Liver (tissue), 8 donors: ENCODE measurements at regions not wholly inside any gene's neighbourhood (a gene's known extent, or its start where the extent isn't known, plus 50 kb on each side); places are given as distances from the start of the nearest gene placed in this dataset.

ENCODE experiments used
- DNase-seq: peaks from one replicate; pipeline ENCODE4 v3.0.0-alpha.2; 2017; ENCODE audit warnings: low spot score
- H3K27ac ChIP-seq, 2 donors: one replicate each; pipeline ENCODE4 v1.7.0; 2013; ENCODE audit warnings: inconsistent platforms in 2 of 2, low read length in 2 of 2, control low read depth in 1 of 2, low read depth in 1 of 2, mild to moderate bottlenecking in 1 of 2
- H3K27me3 ChIP-seq, 4 donors: one replicate each; pipeline versions ENCODE4 v1.6.1 to v1.7.0; 2013; ENCODE audit warnings: low read length in 3 of 4, inconsistent platforms in 1 of 4, mild to moderate bottlenecking in 1 of 4, moderate library complexity in 1 of 4; ENCODE audit not compliant: control insufficient read depth in 4 of 4, insufficient read depth in 4 of 4
- H3K36me3 ChIP-seq, 4 donors: one replicate each; pipeline versions ENCODE4 v1.6.1 to v1.7.0; 2013; ENCODE audit warnings: low read length in 3 of 4, mild to moderate bottlenecking in 3 of 4, low read depth in 1 of 4, moderate library complexity in 1 of 4; ENCODE audit not compliant: control insufficient read depth in 4 of 4, insufficient read depth in 3 of 4
- H3K4me1 ChIP-seq, 4 donors: one replicate each; pipeline versions ENCODE4 v1.6.1 to v1.7.0; 2013; ENCODE audit warnings: low read length in 3 of 4, mild to moderate bottlenecking in 3 of 4, moderate library complexity in 1 of 4; ENCODE audit not compliant: control insufficient read depth in 4 of 4, insufficient read depth in 4 of 4
- H3K4me3 ChIP-seq, 3 donors: one replicate each; pipeline versions ENCODE4 v1.6.1 to v1.7.0; 2013; ENCODE audit warnings: low read length in 3 of 3, control low read depth in 1 of 3, low read depth in 1 of 3, mild to moderate bottlenecking in 1 of 3
- H3K9ac ChIP-seq, 2 donors: one replicate each; pipeline ENCODE4 v1.7.0; 2013; ENCODE audit warnings: low read length in 2 of 2, mild to moderate bottlenecking in 2 of 2, moderate library complexity in 2 of 2, control low read depth in 1 of 2, low read depth in 1 of 2
- H3K9me3 ChIP-seq, 4 donors: one replicate each; pipeline versions ENCODE4 v1.6.1 to v1.7.0; 2013; ENCODE audit warnings: low read length in 3 of 4; ENCODE audit not compliant: control insufficient read depth in 4 of 4
- CTCF ChIP-seq: fragments of 150-350 bp; IDR thresholded peaks from 2 replicates; pipeline ENCODE4 v1.5.1; 2017; ENCODE audit warnings: improper control_type of control experiment, low read depth, low read length; ENCODE audit not compliant: missing input control
- EGR1 ChIP-seq, 2 donors: IDR thresholded peaks; 2 replicates each; pipeline ENCODE4 v1.6.1; 2016 to 2018; ENCODE audit warnings: antibody characterized with exemption in 2 of 2, low read depth in 2 of 2
- FOXA1 ChIP-seq: IDR thresholded peaks from 2 replicates; pipeline ENCODE4 v1.6.1; 2016; ENCODE audit warnings: antibody characterized with exemption
- FOXA2 ChIP-seq: IDR thresholded peaks from 2 replicates; pipeline ENCODE4 v1.6.1; 2016; ENCODE audit warnings: antibody characterized with exemption
- GABPA ChIP-seq, 2 donors: IDR thresholded peaks in 1 of 2; conservative IDR thresholded peaks in 1 of 2; 2 replicates each; pipeline ENCODE4 v1.6.1; 2016; ENCODE audit warnings: antibody characterized with exemption in 2 of 2, mild to moderate bottlenecking in 1 of 2, moderate library complexity in 1 of 2
- HNF4A ChIP-seq, 2 donors: conservative IDR thresholded peaks; 2 replicates each; pipeline ENCODE4 v1.6.1; 2016; ENCODE audit warnings: antibody characterized with exemption in 2 of 2, mild to moderate bottlenecking in 2 of 2
- HNF4G ChIP-seq: IDR thresholded peaks from 2 replicates; pipeline ENCODE4 v1.6.1; 2016; ENCODE audit warnings: antibody characterized with exemption
- NR2F2 ChIP-seq: IDR thresholded peaks from 2 replicates; pipeline ENCODE4 v1.6.1; 2016; ENCODE audit warnings: antibody characterized with exemption
- RAD21 ChIP-seq, 2 donors: IDR thresholded peaks; 2 replicates each; pipeline ENCODE4 v1.6.1; 2016; ENCODE audit warnings: antibody characterized with exemption in 2 of 2, mild to moderate bottlenecking in 2 of 2
- RXRA ChIP-seq, 2 donors: IDR thresholded peaks; 2 replicates each; pipeline ENCODE4 v1.6.1; 2017 to 2018; ENCODE audit warnings: antibody characterized with exemption in 2 of 2, mild to moderate bottlenecking in 1 of 2
- SP1 ChIP-seq: IDR thresholded peaks from 2 replicates; pipeline ENCODE4 v1.6.1; 2018; ENCODE audit warnings: antibody characterized with exemption, mild to moderate bottlenecking
- YY1 ChIP-seq: IDR thresholded peaks from 2 replicates; pipeline ENCODE4 v1.6.1; 2016; ENCODE audit warnings: antibody characterized with exemption, mild to moderate bottlenecking
- ZBTB33 ChIP-seq: IDR thresholded peaks from 2 replicates; pipeline ENCODE4 v1.6.1; 2016; ENCODE audit warnings: antibody characterized with exemption
- WGBS: extraction: QIAGEN DNeasy Blood & Tissue Kit; methylation state at CpG from one replicate; pipeline ENCODE4 v1.1.7; 2013; 5-methylcytosine and 5-hydroxymethylcytosine counted together
- TF ChIP-seq, protein P1 (sequence below): IDR thresholded peaks from 2 replicates; pipeline ENCODE4 v1.6.1; 2016; ENCODE audit warnings: antibody characterized with exemption, mild to moderate bottlenecking
- TF ChIP-seq, protein P2 (sequence below): IDR thresholded peaks from 2 replicates; pipeline ENCODE4 v1.6.1; 2016; ENCODE audit warnings: antibody characterized with exemption
- TF ChIP-seq, protein P3 (sequence below): IDR thresholded peaks from 2 replicates; pipeline ENCODE4 v1.6.1; 2016; ENCODE audit warnings: antibody characterized with exemption
- donor health status: healthy.
- donor health status: healthy.
- donor health status: healthy.
- donor health status: healthy.
- donor health status: healthy.

- Histone ChIP-seq H3K27me3 (no peaks in the 10 kb centered on the region), H3K4me1 (no peaks in the 10 kb centered on the region), H3K9ac (no peak overlapping the region), H3K4me3 (no peak overlapping the region), H3K36me3 (peaks cover 0 to 1% (median 0%) of the 10 kb centered on the region in 4 donors), H3K27ac (no peak overlapping the region), H3K9me3 (peaks cover 0 to 1% (median 0%) of the 10 kb centered on the region in 4 donors)
- DNase-seq, result no peak
- TF ChIP-seq FOXA2, result no peak
- TF ChIP-seq CTCF, result no peak
- TF ChIP-seq NR2F2, result no peak
- TF ChIP-seq, protein P1, sequence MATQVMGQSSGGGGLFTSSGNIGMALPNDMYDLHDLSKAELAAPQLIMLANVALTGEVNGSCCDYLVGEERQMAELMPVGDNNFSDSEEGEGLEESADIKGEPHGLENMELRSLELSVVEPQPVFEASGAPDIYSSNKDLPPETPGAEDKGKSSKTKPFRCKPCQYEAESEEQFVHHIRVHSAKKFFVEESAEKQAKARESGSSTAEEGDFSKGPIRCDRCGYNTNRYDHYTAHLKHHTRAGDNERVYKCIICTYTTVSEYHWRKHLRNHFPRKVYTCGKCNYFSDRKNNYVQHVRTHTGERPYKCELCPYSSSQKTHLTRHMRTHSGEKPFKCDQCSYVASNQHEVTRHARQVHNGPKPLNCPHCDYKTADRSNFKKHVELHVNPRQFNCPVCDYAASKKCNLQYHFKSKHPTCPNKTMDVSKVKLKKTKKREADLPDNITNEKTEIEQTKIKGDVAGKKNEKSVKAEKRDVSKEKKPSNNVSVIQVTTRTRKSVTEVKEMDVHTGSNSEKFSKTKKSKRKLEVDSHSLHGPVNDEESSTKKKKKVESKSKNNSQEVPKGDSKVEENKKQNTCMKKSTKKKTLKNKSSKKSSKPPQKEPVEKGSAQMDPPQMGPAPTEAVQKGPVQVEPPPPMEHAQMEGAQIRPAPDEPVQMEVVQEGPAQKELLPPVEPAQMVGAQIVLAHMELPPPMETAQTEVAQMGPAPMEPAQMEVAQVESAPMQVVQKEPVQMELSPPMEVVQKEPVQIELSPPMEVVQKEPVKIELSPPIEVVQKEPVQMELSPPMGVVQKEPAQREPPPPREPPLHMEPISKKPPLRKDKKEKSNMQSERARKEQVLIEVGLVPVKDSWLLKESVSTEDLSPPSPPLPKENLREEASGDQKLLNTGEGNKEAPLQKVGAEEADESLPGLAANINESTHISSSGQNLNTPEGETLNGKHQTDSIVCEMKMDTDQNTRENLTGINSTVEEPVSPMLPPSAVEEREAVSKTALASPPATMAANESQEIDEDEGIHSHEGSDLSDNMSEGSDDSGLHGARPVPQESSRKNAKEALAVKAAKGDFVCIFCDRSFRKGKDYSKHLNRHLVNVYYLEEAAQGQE, result no peak
- TF ChIP-seq FOXA1, result no peak
- TF ChIP-seq SP1, result no peak
- no peak for TF ChIP-seq HNF4A (conservative IDR thresholded peaks at IDR 0.05)
- TF ChIP-seq YY1, result no peak
- TF ChIP-seq, protein P2, sequence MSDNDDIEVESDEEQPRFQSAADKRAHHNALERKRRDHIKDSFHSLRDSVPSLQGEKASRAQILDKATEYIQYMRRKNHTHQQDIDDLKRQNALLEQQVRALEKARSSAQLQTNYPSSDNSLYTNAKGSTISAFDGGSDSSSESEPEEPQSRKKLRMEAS, result no peak
- TF ChIP-seq EGR1 (IDR thresholded peaks at IDR 0.05; ENCODE audit: low read depth in 2 of 2), result no peak
- no peak for TF ChIP-seq ZBTB33
- TF ChIP-seq RXRA (IDR thresholded peaks at IDR 0.05), result no peak
- no peak for TF ChIP-seq RAD21 (IDR thresholded peaks at IDR 0.05)
- no peak for TF ChIP-seq GABPA (IDR thresholded peaks at IDR 0.05 in 1 of 2, conservative IDR thresholded peaks at IDR 0.05 in 1 of 2)
- WGBS, result 72% methylated on average over 3 of the region's 3 CpGs
Observed at GRCh38 chr10:84059526-84059925, 79.8 kb upstream of the GHITM start.

DNA sequence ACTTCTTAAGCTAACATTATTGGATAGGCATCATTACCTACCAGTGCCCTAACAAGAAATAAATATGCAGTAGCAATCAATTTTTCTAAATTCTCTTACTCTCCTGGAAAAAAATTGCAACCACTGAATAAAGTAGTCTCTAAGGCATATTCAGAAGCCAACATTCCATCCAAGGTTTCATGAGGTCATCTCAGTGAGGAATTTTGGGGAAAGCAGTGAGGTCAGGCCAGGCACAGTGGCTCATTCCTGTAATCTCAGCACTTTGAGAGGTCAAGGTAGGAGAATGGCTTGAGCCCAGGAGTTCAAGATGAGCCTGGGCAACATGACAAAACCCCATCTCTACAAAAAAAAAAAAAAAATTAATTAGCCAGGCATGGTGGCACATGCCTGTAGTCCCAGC is 75.9 kb upstream of the GHITM start:
- Histone ChIP-seq H3K4me1 (no peaks in the 10 kb centered on the region), H3K4me3 (no peak overlapping the region), H3K27ac (no peak overlapping the region), H3K9ac (no peak overlapping the region), H3K36me3 (peaks cover 0 to 1% (median 0%) of the 10 kb centered on the region in 4 donors), H3K27me3 (no peaks in the 10 kb centered on the region), H3K9me3 (no peaks in the 10 kb centered on the region)
- no peak for DNase-seq
- TF ChIP-seq, protein P3, sequence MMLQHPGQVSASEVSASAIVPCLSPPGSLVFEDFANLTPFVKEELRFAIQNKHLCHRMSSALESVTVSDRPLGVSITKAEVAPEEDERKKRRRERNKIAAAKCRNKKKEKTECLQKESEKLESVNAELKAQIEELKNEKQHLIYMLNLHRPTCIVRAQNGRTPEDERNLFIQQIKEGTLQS, result no peak
- TF ChIP-seq RXRA (IDR thresholded peaks at IDR 0.05) (no peak), HNF4G (no peak), SP1 (no peak), RAD21 (IDR thresholded peaks at IDR 0.05) (no peak), CTCF (no peak)
